ENCODE measurements at regions not wholly inside any gene's neighbourhood (a gene's known extent, or its start where the extent isn't known, plus 50 kb on each side); places are given as distances from the start of the nearest gene placed in this dataset.

- TF ChIP-seq REST (IDR thresholded peaks at IDR 0.05; ENCODE audit: insufficient replicate concordance, low read depth) (no peak), CTCF (IDR thresholded peaks at IDR 0.05; ENCODE audit: insufficient read depth, low read length) (no peak)
These were observed 153.7 kb upstream of the FBXO11 start for GRCh38 chr2:48059975-48060374.
